ENCODE measurements at regions not wholly inside any gene's neighbourhood (a gene's known extent, or its start where the extent isn't known, plus 50 kb on each side); places are given as distances from the start of the nearest gene placed in this dataset.

DNA sequence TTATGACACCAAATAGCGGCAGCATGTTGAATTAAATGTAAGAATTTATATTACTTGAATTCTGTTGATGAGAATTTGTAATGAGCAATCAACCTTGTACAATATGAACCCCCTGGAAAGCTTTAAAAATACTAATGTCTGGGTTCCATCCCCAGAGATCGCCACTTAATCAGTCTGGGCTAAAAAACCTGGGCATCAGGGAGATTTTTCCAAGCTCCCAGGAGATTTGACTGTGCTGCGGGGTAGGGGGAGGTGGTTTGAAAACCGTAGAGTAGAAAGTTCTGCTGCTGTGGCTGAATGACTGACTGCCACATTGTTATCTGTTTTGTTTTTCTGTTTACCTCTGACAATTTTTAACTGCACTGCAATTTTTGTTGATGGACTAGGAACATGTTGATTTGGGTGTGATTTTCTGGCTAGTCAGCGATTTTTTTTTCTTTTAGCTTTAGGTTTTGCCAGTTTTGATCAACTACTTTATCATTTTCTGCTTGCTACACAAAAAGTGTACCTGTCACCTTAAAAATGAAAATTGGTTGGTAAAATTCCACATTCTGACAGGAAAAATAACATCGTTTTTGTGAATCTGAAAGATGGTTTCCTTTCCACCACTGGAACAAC, 79.3 kb downstream of the PCTP start:
- WGBS, 2 donors (ENCODE audit: low coverage in 1 of 2), result 72 to 87% methylated on average over 6 of the region's 6 CpGs
- H3K9me3 ChIP-seq, result no peaks in the 10 kb centered on the region
- no peak for TF ChIP-seq EP300 (IDR thresholded peaks at IDR 0.05)
- no peak for TF ChIP-seq POLR2A (IDR thresholded peaks at IDR 0.05)
- TF ChIP-seq, protein P1, sequence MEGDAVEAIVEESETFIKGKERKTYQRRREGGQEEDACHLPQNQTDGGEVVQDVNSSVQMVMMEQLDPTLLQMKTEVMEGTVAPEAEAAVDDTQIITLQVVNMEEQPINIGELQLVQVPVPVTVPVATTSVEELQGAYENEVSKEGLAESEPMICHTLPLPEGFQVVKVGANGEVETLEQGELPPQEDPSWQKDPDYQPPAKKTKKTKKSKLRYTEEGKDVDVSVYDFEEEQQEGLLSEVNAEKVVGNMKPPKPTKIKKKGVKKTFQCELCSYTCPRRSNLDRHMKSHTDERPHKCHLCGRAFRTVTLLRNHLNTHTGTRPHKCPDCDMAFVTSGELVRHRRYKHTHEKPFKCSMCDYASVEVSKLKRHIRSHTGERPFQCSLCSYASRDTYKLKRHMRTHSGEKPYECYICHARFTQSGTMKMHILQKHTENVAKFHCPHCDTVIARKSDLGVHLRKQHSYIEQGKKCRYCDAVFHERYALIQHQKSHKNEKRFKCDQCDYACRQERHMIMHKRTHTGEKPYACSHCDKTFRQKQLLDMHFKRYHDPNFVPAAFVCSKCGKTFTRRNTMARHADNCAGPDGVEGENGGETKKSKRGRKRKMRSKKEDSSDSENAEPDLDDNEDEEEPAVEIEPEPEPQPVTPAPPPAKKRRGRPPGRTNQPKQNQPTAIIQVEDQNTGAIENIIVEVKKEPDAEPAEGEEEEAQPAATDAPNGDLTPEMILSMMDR (IDR thresholded peaks at IDR 0.05), result no peak
- no peak overlapping the region for H3K27ac ChIP-seq
- ATAC-seq, result no peak
- H3K36me3 ChIP-seq, result peaks cover 0 to 6% of the 10 kb centered on the region in 2 donors
- H3K4me1 ChIP-seq, result no peaks in the 10 kb centered on the region
- no peak overlapping the region for H3K4me3 ChIP-seq
- no peaks in the 10 kb centered on the region for H3K27me3 ChIP-seq

DNA sequence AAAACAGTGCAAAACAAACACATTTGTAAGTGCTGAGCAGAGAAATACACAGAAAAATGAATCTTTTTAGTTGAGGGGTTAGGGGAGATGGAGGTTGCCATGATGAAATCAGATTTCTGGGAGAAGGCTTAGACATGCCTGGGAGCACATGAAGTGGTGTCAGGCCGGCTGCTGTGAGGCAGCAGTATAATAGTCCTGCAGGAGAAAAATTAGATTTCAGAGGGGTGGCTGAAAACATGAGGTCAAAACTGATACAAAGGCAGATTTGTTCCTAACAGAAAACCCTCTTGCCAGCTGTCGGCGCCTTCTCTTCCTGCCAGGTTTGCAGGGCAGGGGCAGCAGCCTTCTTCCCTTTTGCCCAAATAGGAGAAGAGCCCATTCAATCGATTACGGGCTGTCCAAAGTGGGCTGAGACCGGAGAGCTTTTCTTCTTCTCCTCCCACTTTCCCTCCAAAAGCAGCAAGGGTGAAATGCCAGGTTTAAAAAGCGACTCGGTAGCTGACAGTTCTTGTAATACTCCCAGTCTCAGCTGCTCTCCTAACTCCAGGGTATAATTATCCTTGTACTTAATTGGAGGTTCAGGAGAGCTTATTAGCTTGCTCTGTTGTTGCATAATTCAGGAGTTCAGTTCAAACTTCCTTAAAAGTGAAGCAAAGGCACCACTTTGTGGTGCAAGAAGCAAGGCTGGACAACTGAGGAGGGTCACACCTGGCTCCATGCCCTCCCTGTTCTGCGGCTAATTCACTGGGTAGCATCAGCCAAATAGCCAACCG, 80.0 kb downstream of the PCTP start:
- Histone ChIP-seq H3K36me3 (peaks cover 0 to 1% of the 10 kb centered on the region in 2 donors), H3K4me1 (no peaks in the 10 kb centered on the region), H3K27ac (no peak overlapping the region), H3K27me3 (no peaks in the 10 kb centered on the region), H3K4me3 (no peak overlapping the region), H3K9me3 (no peaks in the 10 kb centered on the region)
- WGBS, 2 donors (ENCODE audit: low coverage in 1 of 2), result 76 to 88% methylated on average over 7 of the region's 10 CpGs
- TF ChIP-seq POLR2AphosphoS5 (IDR thresholded peaks at IDR 0.05), result no peak
- no peak for TF ChIP-seq EP300 (IDR thresholded peaks at IDR 0.05)
- no peak for TF ChIP-seq POLR2A (IDR thresholded peaks at IDR 0.05)
- TF ChIP-seq, protein P1 (IDR thresholded peaks at IDR 0.05), result no peak
- no peak for ATAC-seq

DNA sequence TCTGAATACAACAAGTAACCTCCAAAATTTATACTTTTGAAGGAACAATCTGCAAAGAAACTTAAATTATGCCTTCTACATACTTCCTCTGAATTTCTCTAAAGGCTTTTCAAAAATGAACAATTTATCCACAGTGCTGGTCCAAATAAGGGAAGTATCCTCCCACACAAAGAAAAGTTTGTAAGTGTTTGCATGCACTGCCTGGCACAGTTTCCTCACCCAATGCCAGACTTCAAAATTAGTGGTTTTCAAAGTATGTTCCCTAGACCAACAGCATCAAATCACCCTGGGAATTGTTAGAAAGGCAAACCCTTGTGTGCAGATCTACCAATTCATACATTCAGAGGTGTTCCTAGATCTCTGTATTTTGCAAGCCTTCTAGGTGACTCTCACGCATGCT, 82.5 kb downstream of the PCTP start:
- no peak for ATAC-seq
- H3K36me3 ChIP-seq, result no peaks in the 10 kb centered on the region
- H3K4me1 ChIP-seq, result no peaks in the 10 kb centered on the region
- TF ChIP-seq POLR2A (IDR thresholded peaks at IDR 0.05) (no peak), EP300 (IDR thresholded peaks at IDR 0.05) (no peak)
- TF ChIP-seq, protein P1 (IDR thresholded peaks at IDR 0.05), result no peak
- 83 to 85% methylated on average over 1 of the region's 1 CpG for WGBS, 2 donors (ENCODE audit: low coverage in 1 of 2)
- no peaks in the 10 kb centered on the region for H3K27me3 ChIP-seq
- H3K27ac ChIP-seq, result no peak overlapping the region
- no peaks in the 10 kb centered on the region for H3K9me3 ChIP-seq
- no peak overlapping the region for H3K4me3 ChIP-seq

DNA sequence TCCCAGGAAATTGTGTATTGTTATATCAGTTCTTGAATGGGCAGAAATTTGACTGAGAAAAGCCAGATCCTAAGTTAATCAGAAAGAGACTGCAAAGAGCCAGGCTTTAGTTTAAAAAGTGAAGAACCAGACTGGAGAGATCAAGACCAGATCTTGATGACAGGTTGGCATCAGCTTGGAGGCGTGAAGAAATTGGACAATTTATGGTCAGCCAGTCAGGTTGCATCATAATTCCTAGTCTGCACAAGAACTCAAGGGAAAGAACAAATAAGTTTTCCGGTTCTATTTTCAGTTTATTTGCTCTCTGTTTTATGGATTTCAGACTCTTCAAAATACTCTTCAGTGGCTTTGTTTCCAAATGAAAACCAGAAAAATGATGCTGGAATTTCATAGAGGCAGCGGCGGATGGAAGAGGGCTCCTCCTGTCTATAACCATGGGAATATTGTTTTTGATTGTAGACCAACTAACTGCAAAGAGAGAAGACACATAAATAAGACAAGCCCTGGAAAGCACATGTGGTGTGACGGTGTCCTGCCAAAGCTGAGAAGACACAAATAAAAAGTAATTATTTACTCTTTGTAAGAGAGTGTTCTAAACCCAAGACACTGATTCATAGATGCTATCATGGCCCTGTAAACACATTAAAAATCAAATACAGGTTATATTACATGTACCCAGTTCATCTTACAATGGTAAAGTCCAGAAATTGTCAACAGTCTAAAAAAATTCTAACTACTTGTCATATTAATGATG, 91.7 kb downstream of the PCTP start:
- WGBS, 2 donors (ENCODE audit: low coverage in 1 of 2), result 51 to 70% methylated on average over 2 to 5 of the region's 5 CpGs

More for the DNA sequence above, 91.7 kb downstream of the PCTP start:
- no peak overlapping the region for H3K4me3 ChIP-seq
- H3K36me3 ChIP-seq, result no peaks in the 10 kb centered on the region
- TF ChIP-seq, protein P1 (IDR thresholded peaks at IDR 0.05), result no peak
- no peak for TF ChIP-seq POLR2A (IDR thresholded peaks at IDR 0.05)
- TF ChIP-seq EP300 (IDR thresholded peaks at IDR 0.05), result no peak
- TF ChIP-seq POLR2AphosphoS5 (IDR thresholded peaks at IDR 0.05), result no peak
- peaks cover 0 to 8% (median 0%) of the 10 kb centered on the region in 3 donors for H3K4me1 ChIP-seq
- ATAC-seq, result peak; percentile 63
- H3K27me3 ChIP-seq, result no peaks in the 10 kb centered on the region
- H3K27ac ChIP-seq, result peak overlapping the region in 1 of 4 donors; percentile 43
- H3K9me3 ChIP-seq, result no peaks in the 10 kb centered on the region
